PFSK-1 (cell line): ENCODE measurements at regions not wholly inside any gene's neighbourhood (a gene's known extent, or its start where the extent isn't known, plus 50 kb on each side); places are given as distances from the start of the nearest gene placed in this dataset.

Experiments used
- POLR2AphosphoS5 ChIP-seq: IDR thresholded peaks from 2 replicates; pipeline ENCODE4 v1.6.1; 2012; ENCODE audit warnings: low read depth, mild to moderate bottlenecking, control low read depth, low read length, moderate library complexity
- REST ChIP-seq, 2 experiments: IDR thresholded peaks; 2 replicates each; pipeline versions ENCODE4 v1.6.1 to v1.8.0; 2011 to 2012; ENCODE audit warnings: low read depth in 2 of 2, low read length in 2 of 2, control low read depth in 1 of 2, inconsistent platforms in 1 of 2, mild to moderate bottlenecking in 1 of 2, moderate library complexity in 1 of 2; ENCODE audit not compliant: insufficient read depth in 1 of 2

- no peak for TF ChIP-seq REST (IDR thresholded peaks at IDR 0.05; ENCODE audit: insufficient read depth in 1 of 2, low read depth in 2 of 2, low read length in 2 of 2)
- TF ChIP-seq POLR2AphosphoS5: no peak
These were observed 80.3 kb upstream of the SEMA6A start for GRCh38 chr5:116654925-116655324.
